K562 (cell line): ENCODE measurements at regions not wholly inside any gene's neighbourhood (a gene's known extent, or its start where the extent isn't known, plus 50 kb on each side); places are given as distances from the start of the nearest gene placed in this dataset.

Source experiments
- ATAC-seq: fragments of 200-7000 bp; cut with Tn5 transposase; 3 replicates; pipeline ENCODE4 v1.9.1; 2020; ENCODE audit warnings: moderate library complexity
- BruUV-seq: library from RNA; stranded (reverse); fragments of 400-500 nt; replicated peaks from 2 replicates; lab custom pipeline; 2021; lab: Mats Ljungman, UMichigan
- CTCF ChIA-PET: fragments of 300-600 bp; formaldehyde crosslinking; extraction: SDS; loops from one replicate; lab custom pipeline; 2021; ENCODE audit warnings: low intra/inter-chr PET ratio; lab: Yijun Ruan, JAX
- POLR2A ChIA-PET: fragments of 300-600, 350-650 bp; sonication (Branson Sonifier 250); formaldehyde crosslinking; extraction: SDS; loops from one replicate; lab custom pipeline; 2021; ENCODE audit warnings: antibody characterized with exemption, inconsistent platforms; lab: Yijun Ruan, JAX
- DNase-seq, 4 experiments: peaks; one replicate each; pipeline versions ENCODE4 v3.0.0 to v3.0.0-alpha.2; 2011 to 2018; ENCODE audit warnings: low spot score in 3 of 4, mixed read lengths in 3 of 4; ENCODE audit errors: extremely low read depth in 1 of 4
- FAIRE-seq: peaks from 2 replicates; lab custom pipeline; 2011; peaks lifted over from hg19 to GRCh38; lab: Jason Lieb, UNC
- H2AFZ ChIP-seq: 2 replicates; pipeline ENCODE4 v1.6.0; 2011; ENCODE audit warnings: low read depth, low read length, control low read depth, inconsistent platforms
- H3K27ac ChIP-seq: fragments of 200-600 bp; 3 replicates; pipeline ENCODE4 v1.8.0; 2011; ENCODE audit warnings: low read depth, mild to moderate bottlenecking, control low read depth, inconsistent platforms, low read length, moderate library complexity, mixed read lengths; ENCODE audit errors: extremely low read depth
- H3K27me3 ChIP-seq, 2 experiments: fragments of 300-600 bp in 1 of 2; 2 replicates in 1 of 2; 3 replicates in 1 of 2; pipeline versions ENCODE4 v1.6.0 to v1.8.0; 2011; ENCODE audit warnings: inconsistent platforms in 2 of 2, low read length in 2 of 2, mild to moderate bottlenecking in 1 of 2, mixed read lengths in 1 of 2, moderate library complexity in 1 of 2; ENCODE audit not compliant: control insufficient read depth in 2 of 2, insufficient read depth in 2 of 2
- H3K36me3 ChIP-seq: fragments of 300-600 bp; 3 replicates; pipeline ENCODE4 v1.8.0; 2011; ENCODE audit warnings: mild to moderate bottlenecking, low read length, inconsistent platforms; ENCODE audit not compliant: control insufficient read depth, insufficient read depth
- H3K4me1 ChIP-seq, 2 experiments: fragments of 200-600 bp in 1 of 2; replicated peaks in 1 of 2; 2 replicates in 1 of 2; 3 replicates in 1 of 2; pipeline versions ENCODE4 v1.5.1 to v1.8.0; 2011; ENCODE audit warnings: inconsistent platforms in 2 of 2, low read length in 2 of 2, mild to moderate bottlenecking in 1 of 2, mixed read lengths in 1 of 2, moderate library complexity in 1 of 2; ENCODE audit not compliant: control insufficient read depth in 2 of 2, insufficient read depth in 2 of 2
- H3K4me2 ChIP-seq: 2 replicates; pipeline ENCODE4 v1.6.1; 2011; ENCODE audit warnings: low read length, control low read depth, inconsistent platforms, mixed read lengths; ENCODE audit not compliant: insufficient read depth
- H3K4me3 ChIP-seq: fragments of 200-600 bp; sonication (generic), shearing (Covaris generic); 2 replicates; pipeline ENCODE4 v1.5.1; 2016; ENCODE audit warnings: control low read depth, inconsistent platforms
- H3K79me2 ChIP-seq: fragments of 200-600 bp; 3 replicates; pipeline ENCODE4 v1.8.0; 2011; ENCODE audit warnings: low read length, inconsistent platforms; ENCODE audit not compliant: control insufficient read depth, insufficient read depth
- H3K9ac ChIP-seq, 2 experiments: 2 replicates each; pipeline versions ENCODE4 v1.6.0 to v1.6.1; 2011; ENCODE audit warnings: low read depth in 2 of 2, low read length in 2 of 2, control low read depth in 1 of 2, inconsistent platforms in 1 of 2, mild to moderate bottlenecking in 1 of 2, mixed read lengths in 1 of 2; ENCODE audit not compliant: insufficient read depth in 1 of 2
- H3K9me1 ChIP-seq: one replicate; pipeline ENCODE4 v1.6.0; 2011; ENCODE audit warnings: inconsistent platforms, mild to moderate bottlenecking, low read length, moderate library complexity; ENCODE audit not compliant: control insufficient read depth, insufficient read depth
- H3K9me3 ChIP-seq: replicated peaks from 2 replicates; pipeline ENCODE4 v1.5.1; 2011; ENCODE audit warnings: low read depth, low read length, inconsistent platforms; ENCODE audit not compliant: control insufficient read depth, insufficient read depth
- H4K20me1 ChIP-seq: replicated peaks from 2 replicates; pipeline ENCODE4 v1.6.1; 2011; ENCODE audit warnings: low read length, inconsistent platforms, mixed read lengths; ENCODE audit not compliant: control insufficient read depth, insufficient read depth
- BCOR ChIP-seq: fragments of 450-650 bp; IDR thresholded peaks from 2 replicates; pipeline ENCODE4 v1.6.1; 2016
- POU5F1 ChIP-seq: fragments of 150-350 bp; IDR thresholded peaks from 2 replicates; pipeline ENCODE4 v1.6.1; 2014; ENCODE audit warnings: borderline replicate concordance, low read length, low read depth, mild to moderate bottlenecking; ENCODE audit not compliant: partially characterized antibody
- TOE1 ChIP-seq, 2 experiments: fragments of 450-650 bp in 1 of 2; sonication (generic) in 1 of 2; formaldehyde crosslinking in 1 of 2; IDR thresholded peaks; 2 replicates each; pipeline versions ENCODE4 v1.7.1 to v1.8.0; 2016 to 2022; ENCODE audit warnings: borderline replicate concordance in 2 of 2, mild to moderate bottlenecking in 2 of 2, antibody characterized with exemption in 1 of 2, inconsistent platforms in 1 of 2, low read depth in 1 of 2, missing genetic modification reagents in 1 of 2, moderate library complexity in 1 of 2
- WGBS: fragments of 100-300 bp; shearing (Covaris generic); methylation state at CpG from one replicate; pipeline ENCODE4 v1.1.6; 2016; ENCODE audit warnings: low coverage, mixed read lengths; ENCODE audit not compliant: insufficient coverage; ENCODE audit errors: missing lambda C conversion rate; 5-methylcytosine and 5-hydroxymethylcytosine counted together
- in situ Hi-C: fragments of 300-500 bp; cut with MboI; formaldehyde crosslinking; loops from 4 replicates; pipeline ENCODE4 v1.15.0; 2018; ENCODE audit warnings: inconsistent platforms, mixed read lengths
- intact Hi-C: fragments of 100-400 bp; cut with micrococcal nuclease; formaldehyde crosslinking; loops from 2 replicates; pipeline ENCODE4 v1.14.2; 2022

DNA sequence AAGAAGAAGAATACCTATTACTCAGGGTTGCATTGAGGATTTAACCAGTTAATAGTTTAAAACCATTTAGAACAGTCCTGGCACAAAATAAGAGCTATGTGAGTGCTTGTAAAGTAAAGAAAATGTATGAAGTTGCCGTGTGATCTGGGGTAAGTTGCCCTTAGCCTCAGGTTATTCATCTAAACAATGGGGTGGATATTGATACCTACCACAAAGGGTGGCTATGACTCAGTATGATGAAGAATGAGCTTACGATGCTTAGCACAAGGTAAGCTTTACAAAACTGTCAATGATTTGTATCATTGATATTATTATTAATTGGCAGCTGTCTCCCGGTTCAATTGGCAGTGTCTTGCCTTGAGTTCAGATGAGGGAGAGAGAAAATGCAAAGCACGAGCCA is 149.4 kb upstream of the PITX1 start:
- FAIRE-seq, result no peak
- intact Hi-C loops, result loop anchor here (10.0 kb wide), 1 partner anchor 169 kb away; no protein-coding TSS in a partner anchor
- H3K4me1 ChIP-seq, result peaks cover 11 to 12% of the 10 kb centered on the region in 2 experiments; a peak in 4 of 5 replicates

DNA sequence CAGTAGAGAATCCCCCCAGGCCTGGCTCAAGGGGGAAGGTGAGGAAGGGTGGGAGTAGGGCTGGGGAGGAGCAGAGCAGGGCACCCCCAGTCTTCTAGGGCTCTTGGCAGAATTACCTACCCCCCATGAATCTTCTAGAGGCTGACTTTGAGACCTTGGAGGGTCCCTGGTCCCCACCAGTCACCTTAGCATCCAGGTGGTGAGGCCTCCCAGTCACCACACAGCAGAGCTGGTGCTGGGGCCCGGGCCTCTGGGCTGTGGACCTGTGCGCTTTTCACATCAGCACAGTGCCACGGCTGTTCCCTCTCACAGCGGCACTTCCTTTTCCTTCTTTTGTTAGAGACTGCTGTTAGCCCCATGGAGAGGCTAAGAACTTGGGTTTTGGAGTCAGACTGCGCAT is 148.6 kb upstream of the PITX1 start:
- CTCF ChIA-PET, result no interaction called here

More for the DNA sequence above, 149.4 kb upstream of the PITX1 start:
- Histone ChIP-seq H4K20me1 (no peaks in the 10 kb centered on the region), H3K27me3 (no peaks in the 10 kb centered on the region), H3K4me3 (no peak overlapping the region), H3K27ac (no peak overlapping the region), H3K36me3 (no peaks in the 10 kb centered on the region), H3K4me2 (no peak overlapping the region), H3K79me2 (no peaks in the 10 kb centered on the region), H2AFZ (no peak overlapping the region), H3K9me1 (no peaks in the 10 kb centered on the region), H3K9me3 (no peaks in the 10 kb centered on the region), H3K9ac (no peak overlapping the region)
- no TSS peak for BruUV-seq
- DNase-seq (no peak), ATAC-seq (no peak)
- 52% methylated on average over 4 of the region's 4 CpGs for WGBS
- CTCF ChIA-PET, result no interaction called here
- in situ Hi-C loops, result no loop called here
- no peak for TF ChIP-seq TOE1 (IDR thresholded peaks at IDR 0.05; ENCODE audit: borderline replicate concordance)
- TF ChIP-seq TOE1 (CRISPR knock-in tag; IDR thresholded peaks at IDR 0.05; ENCODE audit: borderline replicate concordance, low read depth), result no peak
- TF ChIP-seq POU5F1, result no peak
- POLR2A ChIA-PET, result interaction anchor here (0.5 to 1.3 kb wide), 2 partner anchors 9 to 984 kb away, joined by 3 read pairs; no protein-coding TSS in a partner anchor

More for the DNA sequence above, 148.6 kb upstream of the PITX1 start:
- H3K79me2 ChIP-seq, result no peaks in the 10 kb centered on the region
- no peak for TF ChIP-seq BCOR
- TF ChIP-seq, all 486 proteins: peak for 0
- in situ Hi-C loops, result no loop called here
- Histone ChIP-seq H3K27me3 (no peaks in the 10 kb centered on the region), H3K9ac (0 out of 4 replicates have a peak overlapping the region, but pooled peaks of 1 of the 2 experiments have one; percentile 14), H4K20me1 (no peaks in the 10 kb centered on the region), H3K36me3 (no peaks in the 10 kb centered on the region), H3K4me3 (no peak overlapping the region), H3K27ac (no peak overlapping the region), H3K4me2 (no peak overlapping the region), H3K9me3 (no peaks in the 10 kb centered on the region), H3K4me1 (peaks cover 10 to 12% of the 10 kb centered on the region in 2 experiments; a peak in 4 of 5 replicates), H3K9me1 (no peaks in the 10 kb centered on the region), H2AFZ (no peak overlapping the region)
- BruUV-seq, result no TSS peak
- intact Hi-C loops, result loop anchor here (10.0 kb wide), 1 partner anchor 168 kb away; no protein-coding TSS in a partner anchor
- POLR2A ChIA-PET, result interaction anchor here (0.9 kb wide), 1 partner anchor 158 kb away, joined by 3 read pairs; no protein-coding TSS in a partner anchor
- no peak for ATAC-seq
- FAIRE-seq, result no peak
- no peak for DNase-seq
- WGBS, result 84% methylated on average over 3 of the region's 5 CpGs
